CD4-positive, alpha-beta T cell (primary cell): ENCODE measurements at regions not wholly inside any gene's neighbourhood (a gene's known extent, or its start where the extent isn't known, plus 50 kb on each side); places are given as distances from the start of the nearest gene placed in this dataset.

ENCODE experiments used
- ATAC-seq: fragments of 200-7000 bp; cut with Tn5 transposase; one replicate; pipeline ENCODE4 v1.10.0; 2022; ENCODE audit warnings: mild to moderate bottlenecking; ENCODE audit not compliant: poor library complexity
- CTCF ChIA-PET: fragments of 350-600 bp; sonication (Branson Sonifier 250); formaldehyde crosslinking; loops from one replicate; lab custom pipeline; 2021; ENCODE audit warnings: antibody characterized with exemption, inconsistent platforms; lab: Charles Lee
- POLR2A ChIA-PET: fragments of 350-600 bp; sonication (Branson Sonifier 250); formaldehyde crosslinking; loops from one replicate; lab custom pipeline; 2021; ENCODE audit warnings: antibody characterized with exemption, inconsistent platforms; lab: Charles Lee
- DNase-seq, 14 experiments: peaks; one replicate each; pipeline ENCODE4 v3.0.0-alpha.2; 2013 to 2020; ENCODE audit warnings: mixed read lengths in 2 of 14
- H3K27ac ChIP-seq, 2 donors: one replicate each; pipeline versions ENCODE4 v1.5.1 to v1.7.0; 2013; ENCODE audit warnings: low read length in 2 of 2, low read depth in 1 of 2, mild to moderate bottlenecking in 1 of 2
- H3K27me3 ChIP-seq, 2 experiments: 1 replicate in 1 of 2; 2 replicates in 1 of 2; pipeline versions ENCODE4 v1.6.1 to v1.7.0; 2013; ENCODE audit warnings: low read length in 2 of 2, control low read depth in 1 of 2, mild to moderate bottlenecking in 1 of 2, moderate library complexity in 1 of 2; ENCODE audit not compliant: insufficient read depth in 2 of 2, control insufficient read depth in 1 of 2
- H3K36me3 ChIP-seq: one replicate; pipeline ENCODE4 v1.6.1; 2013; ENCODE audit warnings: low read length, control low read depth; ENCODE audit not compliant: insufficient read depth
- H3K4me1 ChIP-seq: one replicate; pipeline ENCODE4 v1.6.1; 2013; ENCODE audit warnings: low read length, control low read depth; ENCODE audit not compliant: insufficient read depth
- H3K4me3 ChIP-seq: one replicate; pipeline ENCODE4 v1.5.1; 2013; ENCODE audit warnings: mild to moderate bottlenecking, low read length, moderate library complexity
- H3K9me3 ChIP-seq, 2 experiments: 1 replicate in 1 of 2; 2 replicates in 1 of 2; pipeline versions ENCODE4 v1.6.1 to v1.7.0; 2013; ENCODE audit warnings: low read length in 2 of 2, mild to moderate bottlenecking in 2 of 2, control low read depth in 1 of 2, moderate library complexity in 1 of 2; ENCODE audit not compliant: control insufficient read depth in 1 of 2, insufficient read depth in 1 of 2
- H3K27ac Mint-ChIP-seq: one replicate; pipeline ENCODE4 v1.8.0; 2020; ENCODE audit warnings: mixed read lengths
- H3K27me3 Mint-ChIP-seq: one replicate; pipeline ENCODE4 v1.8.0; 2021; ENCODE audit warnings: mixed read lengths
- H3K36me3 Mint-ChIP-seq: one replicate; pipeline ENCODE4 v1.8.0; 2021; ENCODE audit warnings: low read depth, mixed read lengths
- H3K4me1 Mint-ChIP-seq: one replicate; pipeline ENCODE4 v1.8.0; 2021; ENCODE audit warnings: low read depth, mixed read lengths
- H3K4me3 Mint-ChIP-seq: one replicate; pipeline ENCODE4 v1.8.0; 2020; ENCODE audit warnings: mild to moderate bottlenecking, mixed read lengths
- H3K9me3 Mint-ChIP-seq: one replicate; pipeline ENCODE4 v1.8.0; 2020; ENCODE audit warnings: mixed read lengths
- CTCF ChIP-seq: fragments of 200-600 bp; IDR thresholded peaks from one replicate; pipeline ENCODE4 v1.8.0; 2022; ENCODE audit warnings: antibody characterized with exemption, mild to moderate bottlenecking
- intact Hi-C, 2 experiments: fragments of 100-400 bp; cut with DNase I in 1 of 2; cut with micrococcal nuclease in 1 of 2; formaldehyde crosslinking; loops; one replicate each; pipeline versions ENCODE4 v1.15.1 to v1.9.0; 2023 to 2025; cut with DNase I, micrococcal nuclease

- H3K36me3 ChIP-seq = no peaks in the 10 kb centered on the region
- H3K27ac Mint-ChIP-seq = no peak overlapping the region
- ATAC-seq = no peak
- CTCF ChIA-PET = no interaction called here
- peaks cover 4% of the 10 kb centered on the region for H3K9me3 Mint-ChIP-seq
- H3K27me3 ChIP-seq = no peaks in the 10 kb centered on the region
- peaks cover 17% of the 10 kb centered on the region for H3K27me3 Mint-ChIP-seq
- no peaks in the 10 kb centered on the region for H3K36me3 Mint-ChIP-seq
- H3K4me1 Mint-ChIP-seq = no peaks in the 10 kb centered on the region
- no peak for DNase-seq
- no peak for TF ChIP-seq CTCF
- H3K27ac ChIP-seq = no peak overlapping the region
- H3K4me3 ChIP-seq = no peak overlapping the region
- no peak overlapping the region for H3K4me3 Mint-ChIP-seq
- H3K4me1 ChIP-seq = no peaks in the 10 kb centered on the region
- POLR2A ChIA-PET = no interaction called here
- intact Hi-C loops = no loop called here
- peaks cover 0 to 4% of the 10 kb centered on the region in 2 experiments for H3K9me3 ChIP-seq
Measured at GRCh38 chr5:175309218-175309810, 134.7 kb downstream of the DRD1 start.

GRCh38 chr5:175308701-175309100, 135.3 kb downstream of the DRD1 start:
- intact Hi-C loops = no loop called here
- no peak for TF ChIP-seq CTCF
- no peak for ATAC-seq
- H3K9me3 Mint-ChIP-seq = peaks cover 7% of the 10 kb centered on the region
- no peaks in the 10 kb centered on the region for H3K36me3 Mint-ChIP-seq
- no peaks in the 10 kb centered on the region for H3K36me3 ChIP-seq
- no peak overlapping the region for H3K27ac Mint-ChIP-seq
- H3K27ac ChIP-seq = no peak overlapping the region
- no peak overlapping the region for H3K4me3 ChIP-seq
- no peak for DNase-seq
- peaks cover 0 to 4% of the 10 kb centered on the region in 2 experiments for H3K9me3 ChIP-seq
- CTCF ChIA-PET = no interaction called here
- H3K27me3 Mint-ChIP-seq = peaks cover 14% of the 10 kb centered on the region
- H3K4me1 Mint-ChIP-seq = no peaks in the 10 kb centered on the region
- H3K4me1 ChIP-seq = no peaks in the 10 kb centered on the region
- H3K27me3 ChIP-seq = no peaks in the 10 kb centered on the region
- POLR2A ChIA-PET = no interaction called here
- no peak overlapping the region for H3K4me3 Mint-ChIP-seq

- Histone ChIP-seq H3K36me3 (no peaks in the 10 kb centered on the region), H3K4me1 (no peaks in the 10 kb centered on the region), H3K4me3 (no peak overlapping the region), H3K27ac (no peak overlapping the region), H3K27me3 (no peaks in the 10 kb centered on the region), H3K9me3 (peaks cover 4% of the 10 kb centered on the region in 2 experiments)
- no peak for TF ChIP-seq CTCF
- no peak overlapping the region for H3K4me3 Mint-ChIP-seq
- DNase-seq (no peak), ATAC-seq (no peak)
- CTCF ChIA-PET = no interaction called here
- no peaks in the 10 kb centered on the region for H3K4me1 Mint-ChIP-seq
- H3K27me3 Mint-ChIP-seq = no peaks in the 10 kb centered on the region
- peaks cover 7% of the 10 kb centered on the region for H3K9me3 Mint-ChIP-seq
- intact Hi-C loops = no loop called here
- H3K36me3 Mint-ChIP-seq = no peaks in the 10 kb centered on the region
- POLR2A ChIA-PET = no interaction called here
- H3K27ac Mint-ChIP-seq = no peak overlapping the region
Measured at GRCh38 chr5:175306381-175306780, 137.6 kb downstream of the DRD1 start.
